Activated CD8-positive, alpha-beta T cell treated with anti-CD3 and anti-CD28 coated beads for 36 hours (primary cell): ENCODE measurements at regions not wholly inside any gene's neighbourhood (a gene's known extent, or its start where the extent isn't known, plus 50 kb on each side); places are given as distances from the start of the nearest gene placed in this dataset.
"Not testable (repeated sequence)": the region's sequence is repeated elsewhere in the genome, so short reads cannot be mapped to it uniquely, and the experiment has no call there.

Source experiments
- ATAC-seq: fragments of 200-7000 bp; cut with Tn5 transposase; one replicate; pipeline ENCODE4 v1.10.0; 2021; ENCODE audit warnings: mild to moderate bottlenecking, moderate library complexity
- CTCF ChIA-PET: fragments of 350-600 bp; sonication (Branson Sonifier 250); formaldehyde crosslinking; loops from one replicate; lab custom pipeline; 2021; ENCODE audit warnings: antibody characterized with exemption; lab: Charles Lee
- POLR2A ChIA-PET: fragments of 350-600 bp; sonication (Branson Sonifier 250); formaldehyde crosslinking; loops from one replicate; lab custom pipeline; 2021; ENCODE audit warnings: antibody characterized with exemption; lab: Charles Lee
- DNase-seq: peaks from one replicate; pipeline ENCODE4 v3.0.0-alpha.2; 2020
- H3K27ac Mint-ChIP-seq: one replicate; pipeline ENCODE4 v1.8.0; 2021; ENCODE audit warnings: mild to moderate bottlenecking, mixed read lengths
- H3K27me3 Mint-ChIP-seq: one replicate; pipeline ENCODE4 v1.8.0; 2021; ENCODE audit warnings: mixed read lengths
- H3K36me3 Mint-ChIP-seq: one replicate; pipeline ENCODE4 v1.8.0; 2021; ENCODE audit warnings: low read depth, mixed read lengths
- H3K4me1 Mint-ChIP-seq: one replicate; pipeline ENCODE4 v1.8.0; 2021; ENCODE audit warnings: low read depth, mixed read lengths
- H3K4me3 Mint-ChIP-seq: one replicate; pipeline ENCODE4 v1.8.0; 2021; ENCODE audit warnings: mild to moderate bottlenecking, moderate library complexity, mixed read lengths
- H3K9me3 Mint-ChIP-seq: one replicate; pipeline ENCODE4 v1.8.0; 2021; ENCODE audit warnings: mixed read lengths
- intact Hi-C: fragments of 100-400 bp; cut with micrococcal nuclease; formaldehyde crosslinking; loops from one replicate; pipeline ENCODE4 v1.10.0; 2022
- TF ChIP-seq, protein P1 (sequence below): fragments of 200-600 bp; IDR thresholded peaks from one replicate; pipeline ENCODE4 v1.8.0; 2022; ENCODE audit warnings: antibody characterized with exemption, mild to moderate bottlenecking

DNA sequence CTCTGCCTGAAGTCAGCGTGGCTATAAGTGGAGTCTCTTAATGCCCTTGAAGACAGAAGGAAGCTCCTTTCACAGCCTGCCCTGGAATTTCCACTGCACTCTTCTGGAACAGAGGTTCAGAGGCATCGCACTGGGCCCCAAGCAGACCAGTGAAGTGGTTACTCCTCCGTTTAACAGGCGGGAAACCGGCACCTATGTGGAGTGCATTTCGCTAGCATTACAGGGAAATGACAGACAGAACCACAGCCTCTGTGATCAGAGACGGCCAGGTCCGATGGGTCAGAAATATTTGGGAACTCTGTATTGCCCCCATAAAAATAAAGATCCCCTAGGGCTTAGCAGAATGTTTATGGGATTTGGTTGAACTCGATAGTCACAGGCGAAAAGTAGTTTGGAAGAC lies 406.9 kb upstream of the PRKCQ start:
- intact Hi-C loops, result no loop called here
- Mint-ChIP-seq H3K27ac (no peak overlapping the region), H3K36me3 (no peaks in the 10 kb centered on the region), H3K27me3 (peaks cover 4% of the 10 kb centered on the region), H3K4me1 (peaks cover 9% of the 10 kb centered on the region), H3K4me3 (no peak overlapping the region), H3K9me3 (no peaks in the 10 kb centered on the region)
- DNase-seq (no peak), ATAC-seq (no peak)
- TF ChIP-seq, protein P1, sequence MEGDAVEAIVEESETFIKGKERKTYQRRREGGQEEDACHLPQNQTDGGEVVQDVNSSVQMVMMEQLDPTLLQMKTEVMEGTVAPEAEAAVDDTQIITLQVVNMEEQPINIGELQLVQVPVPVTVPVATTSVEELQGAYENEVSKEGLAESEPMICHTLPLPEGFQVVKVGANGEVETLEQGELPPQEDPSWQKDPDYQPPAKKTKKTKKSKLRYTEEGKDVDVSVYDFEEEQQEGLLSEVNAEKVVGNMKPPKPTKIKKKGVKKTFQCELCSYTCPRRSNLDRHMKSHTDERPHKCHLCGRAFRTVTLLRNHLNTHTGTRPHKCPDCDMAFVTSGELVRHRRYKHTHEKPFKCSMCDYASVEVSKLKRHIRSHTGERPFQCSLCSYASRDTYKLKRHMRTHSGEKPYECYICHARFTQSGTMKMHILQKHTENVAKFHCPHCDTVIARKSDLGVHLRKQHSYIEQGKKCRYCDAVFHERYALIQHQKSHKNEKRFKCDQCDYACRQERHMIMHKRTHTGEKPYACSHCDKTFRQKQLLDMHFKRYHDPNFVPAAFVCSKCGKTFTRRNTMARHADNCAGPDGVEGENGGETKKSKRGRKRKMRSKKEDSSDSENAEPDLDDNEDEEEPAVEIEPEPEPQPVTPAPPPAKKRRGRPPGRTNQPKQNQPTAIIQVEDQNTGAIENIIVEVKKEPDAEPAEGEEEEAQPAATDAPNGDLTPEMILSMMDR, result no peak
- CTCF ChIA-PET, result no interaction called here
- POLR2A ChIA-PET, result no interaction called here

DNA sequence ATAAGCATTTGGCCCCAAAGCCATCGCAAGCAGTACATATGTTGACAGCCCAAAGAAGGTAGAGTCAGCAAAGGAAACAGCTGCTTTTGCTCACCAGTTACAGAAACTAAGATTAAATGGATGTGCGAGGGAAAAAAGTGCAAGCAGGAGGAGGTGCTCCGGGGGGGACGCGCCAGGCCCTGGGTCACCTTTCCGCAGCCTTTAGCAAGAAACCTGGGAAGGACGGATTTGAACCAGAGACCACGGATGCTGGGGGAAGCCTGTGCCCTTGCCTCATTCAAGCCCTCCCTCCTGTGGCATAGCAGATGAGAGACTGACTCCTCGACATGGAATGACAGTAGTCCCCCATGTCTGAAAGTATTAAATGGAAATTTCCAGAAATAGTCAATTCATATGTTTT lies 405.6 kb upstream of the PRKCQ start:
- intact Hi-C loops, result no loop called here
- Mint-ChIP-seq H3K4me1 (peaks cover 5% of the 10 kb centered on the region), H3K36me3 (no peaks in the 10 kb centered on the region), H3K9me3 (no peaks in the 10 kb centered on the region), H3K27ac (no peak overlapping the region), H3K4me3 (no peak overlapping the region), H3K27me3 (peaks cover 4% of the 10 kb centered on the region)
- ChIA-PET CTCF (interaction anchor here (1.3 kb wide), 1 partner anchor 69 kb away, joined by 3 read pairs; no protein-coding TSS in a partner anchor), POLR2A (no interaction called here)
- no peak for DNase-seq
- no peak for ATAC-seq
- TF ChIP-seq, protein P1, result no peak

DNA sequence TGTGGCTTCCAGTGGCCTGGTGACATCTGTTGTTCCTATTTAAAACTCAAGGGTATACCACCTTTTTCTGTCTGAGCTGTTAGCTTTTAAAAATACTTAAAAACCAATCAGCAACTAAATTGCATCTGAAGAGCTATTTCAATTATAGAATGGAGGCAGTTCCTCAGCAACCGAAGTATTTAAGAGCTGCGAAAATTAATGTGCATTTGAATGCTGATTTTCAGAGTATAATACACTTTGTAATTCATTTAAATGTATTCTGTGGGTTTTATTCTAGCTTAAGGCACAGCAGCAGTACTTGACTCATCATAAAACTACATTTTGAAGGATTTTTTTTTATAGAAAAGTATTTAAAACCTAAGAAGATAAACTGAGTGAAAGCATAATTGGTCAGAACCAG lies 404.9 kb upstream of the PRKCQ start:
- no peak overlapping the region for H3K27ac Mint-ChIP-seq
- no peak overlapping the region for H3K4me3 Mint-ChIP-seq
- intact Hi-C loops, result no loop called here
- POLR2A ChIA-PET, result no interaction called here
- DNase-seq (no peak), ATAC-seq (no peak)
- no peaks in the 10 kb centered on the region for H3K9me3 Mint-ChIP-seq
- CTCF ChIA-PET, result interaction anchor here (0.8 to 1.3 kb wide), 2 partner anchors 11 to 69 kb away, joined by 3 read pairs; no protein-coding TSS in a partner anchor
- peaks cover 7% of the 10 kb centered on the region for H3K4me1 Mint-ChIP-seq
- H3K27me3 Mint-ChIP-seq, result peaks cover 8% of the 10 kb centered on the region
- H3K36me3 Mint-ChIP-seq, result no peaks in the 10 kb centered on the region
- TF ChIP-seq, protein P1, result no peak

DNA sequence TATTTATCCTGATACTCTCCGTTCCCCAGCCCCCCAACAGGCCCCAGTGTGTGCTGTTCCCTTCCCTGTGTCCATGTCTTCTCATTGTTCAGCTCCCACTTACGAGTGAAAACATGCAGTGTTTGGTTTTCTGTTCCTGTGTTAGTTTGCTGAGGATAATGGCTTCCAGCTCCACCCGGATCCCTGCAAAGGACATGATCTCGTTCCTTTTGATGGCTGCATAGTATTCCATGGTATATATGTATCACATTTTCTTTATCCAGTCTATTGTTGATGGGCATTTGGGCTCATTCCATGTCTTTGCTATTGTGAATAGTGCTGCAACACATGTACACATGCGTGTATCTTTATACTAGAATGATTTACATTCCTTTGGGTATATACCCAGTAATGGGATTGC lies 403.9 kb upstream of the PRKCQ start:
- peaks cover 13% of the 10 kb centered on the region for H3K27me3 Mint-ChIP-seq
- H3K9me3 Mint-ChIP-seq, H3K36me3 Mint-ChIP-seq, ATAC-seq, H3K4me3 Mint-ChIP-seq, H3K27ac Mint-ChIP-seq, H3K4me1 Mint-ChIP-seq, POLR2A ChIA-PET, intact Hi-C loops, DNase-seq: not testable (repeated sequence)
- CTCF ChIA-PET, result interaction anchor here (0.8 to 0.9 kb wide), 2 partner anchors 12 to 64 kb away, joined by 3 read pairs; no protein-coding TSS in a partner anchor

DNA sequence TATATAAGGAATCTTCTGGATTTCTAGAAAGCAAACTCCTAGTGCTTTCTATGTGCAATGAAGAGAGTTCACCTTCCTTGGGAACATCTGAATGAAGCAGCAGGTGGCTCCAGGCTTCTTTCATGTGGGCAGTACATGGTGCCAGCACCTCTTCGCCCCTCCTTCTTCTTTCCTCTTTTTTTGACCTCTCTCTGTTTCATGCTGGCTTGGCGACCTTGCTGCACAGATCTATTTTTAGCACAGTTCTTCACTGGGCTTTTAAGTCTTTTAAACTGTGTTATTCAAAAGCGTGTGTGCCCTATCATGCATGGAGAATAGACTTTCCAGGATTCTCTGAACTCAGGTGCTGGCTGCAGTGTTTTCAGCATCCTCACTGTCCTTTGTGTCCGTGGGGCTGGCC lies 400.3 kb upstream of the PRKCQ start:
- H3K27ac Mint-ChIP-seq, result no peak overlapping the region
- CTCF ChIA-PET, result interaction anchor here (0.7 to 1.5 kb wide), 2 partner anchors 60 to 141 kb away, joined by 3 read pairs; no protein-coding TSS in a partner anchor
- DNase-seq (no peak), ATAC-seq (no peak)
- intact Hi-C loops, result no loop called here
- no peaks in the 10 kb centered on the region for H3K9me3 Mint-ChIP-seq
- POLR2A ChIA-PET, result no interaction called here
- TF ChIP-seq, protein P1, result no peak
- H3K4me3 Mint-ChIP-seq, result no peak overlapping the region
- H3K36me3 Mint-ChIP-seq, result no peaks in the 10 kb centered on the region
- peaks cover 3% of the 10 kb centered on the region for H3K4me1 Mint-ChIP-seq
- H3K27me3 Mint-ChIP-seq, result peaks cover 20% of the 10 kb centered on the region
